ENCODE measurements at regions not wholly inside any gene's neighbourhood (a gene's known extent, or its start where the extent isn't known, plus 50 kb on each side); places are given as distances from the start of the nearest gene placed in this dataset.

GRCh38 chr17:74079537-74080300 lies 123.8 kb upstream of the RPL38 start:
- no peak for TF ChIP-seq CTCF (IDR thresholded peaks at IDR 0.05; ENCODE audit: low read length)
- TF ChIP-seq EZH2 (optimal IDR thresholded peaks at IDR 0.05; ENCODE audit: low read depth, low read length), result no peak
- no peak for TF ChIP-seq EZH2phosphoT487 (IDR thresholded peaks at IDR 0.05; ENCODE audit: low read length)

Data from MM.1S (cell line).